HCT116 (cell line): ENCODE measurements at regions not wholly inside any gene's neighbourhood (a gene's known extent, or its start where the extent isn't known, plus 50 kb on each side); places are given as distances from the start of the nearest gene placed in this dataset.

ENCODE experiments used
- CBX3 ChIP-seq: IDR thresholded peaks from 2 replicates; pipeline ENCODE4 v1.6.1; 2012; ENCODE audit warnings: low read depth
- EZH2 ChIP-seq: fragments of 200-600 bp; sonication (generic); IDR thresholded peaks from 2 replicates; pipeline ENCODE4 v1.6.1; 2017; ENCODE audit warnings: antibody characterized with exemption, mixed run types
- EZH2phosphoT487 ChIP-seq: fragments of 200-600 bp; IDR thresholded peaks from 2 replicates; pipeline ENCODE4 v1.6.1; 2018; ENCODE audit warnings: antibody characterized with exemption, borderline replicate concordance
- FOSL1 ChIP-seq: IDR thresholded peaks from 2 replicates; pipeline ENCODE4 v1.6.1; 2012; ENCODE audit warnings: low read depth
- POLR2A ChIP-seq: IDR thresholded peaks from 2 replicates; pipeline ENCODE4 v1.7.0; 2011; ENCODE audit warnings: borderline replicate concordance; ENCODE audit not compliant: insufficient read depth, insufficient read length; ENCODE audit errors: extremely low read depth
- POLR2AphosphoS5 ChIP-seq: IDR thresholded peaks from 2 replicates; pipeline ENCODE4 v1.6.1; 2011; ENCODE audit warnings: mild to moderate bottlenecking, low read depth, low read length, moderate library complexity
- SIN3A ChIP-seq: IDR thresholded peaks from 2 replicates; pipeline ENCODE4 v1.6.1; 2012; ENCODE audit warnings: low read depth
- SP1 ChIP-seq: IDR thresholded peaks from 2 replicates; pipeline ENCODE4 v1.6.1; 2012; ENCODE audit warnings: low read depth
- ZFX ChIP-seq: fragments of 450-650 bp; IDR thresholded peaks from 2 replicates; pipeline ENCODE4 v1.6.1; 2017
- ZNF274 ChIP-seq: fragments of 200-500 bp; sonication (Bioruptor generic); IDR thresholded peaks from 2 replicates; pipeline ENCODE4 v1.6.1; 2014; ENCODE audit warnings: mild to moderate bottlenecking, low read depth, low read length, inconsistent platforms
- TF ChIP-seq, protein P1 (sequence below): IDR thresholded peaks from 2 replicates; pipeline ENCODE4 v1.6.1; 2012; ENCODE audit warnings: low read depth
- TF ChIP-seq, protein P2 (sequence below): IDR thresholded peaks from 2 replicates; pipeline ENCODE4 v1.6.1; 2012
- TF ChIP-seq, protein P3 (sequence below), 3 experiments: fragments of 200-600 bp in 1 of 3; sonication (generic) in 1 of 3; IDR thresholded peaks in 2 of 3; conservative IDR thresholded peaks in 1 of 3; 2 replicates each; pipeline ENCODE4 v1.5.1; 2012 to 2017; ENCODE audit warnings: low read depth in 2 of 3, low read length in 2 of 3, antibody characterized with exemption in 1 of 3, borderline replicate concordance in 1 of 3, control low read depth in 1 of 3, mild to moderate bottlenecking in 1 of 3, mixed read lengths in 1 of 3, mixed run types in 1 of 3, moderate library complexity in 1 of 3; ENCODE audit not compliant: insufficient read depth in 1 of 3
- TF ChIP-seq, protein P4 (sequence below): IDR thresholded peaks from 2 replicates; pipeline ENCODE4 v1.6.1; 2011; ENCODE audit warnings: mild to moderate bottlenecking, low read length, moderate library complexity; ENCODE audit not compliant: insufficient replicate concordance; ENCODE audit errors: extremely low read depth

DNA sequence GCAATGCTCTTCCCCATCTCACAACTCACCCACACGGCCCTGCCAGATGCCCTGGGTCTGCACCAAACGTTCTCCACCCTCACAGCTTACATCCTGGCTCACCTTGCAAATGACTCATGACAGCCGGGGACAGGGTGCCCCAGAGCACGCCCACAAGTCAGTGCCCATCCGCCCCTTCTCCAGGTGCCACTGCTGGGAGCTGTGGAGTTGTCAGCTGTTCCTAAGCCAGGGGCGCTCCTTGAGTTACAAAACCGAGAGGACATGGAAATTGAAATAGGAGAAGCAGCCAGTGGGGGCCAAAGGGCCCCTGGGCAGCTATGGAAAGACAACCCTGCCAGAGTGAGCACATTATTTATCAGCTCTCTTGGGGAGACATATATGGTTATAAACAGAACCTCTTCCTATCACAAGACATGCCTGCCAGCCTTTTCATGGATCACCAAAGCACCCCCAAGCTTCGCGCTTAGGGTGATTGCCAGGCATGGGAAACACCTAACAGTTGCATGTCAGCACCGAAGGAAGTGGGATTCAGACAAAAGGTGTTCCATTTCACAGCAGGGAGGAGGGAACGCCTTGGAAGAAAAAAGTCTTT is 236.8 kb downstream of the LY86 start:
- no peak for TF ChIP-seq EZH2
- TF ChIP-seq, protein P1, sequence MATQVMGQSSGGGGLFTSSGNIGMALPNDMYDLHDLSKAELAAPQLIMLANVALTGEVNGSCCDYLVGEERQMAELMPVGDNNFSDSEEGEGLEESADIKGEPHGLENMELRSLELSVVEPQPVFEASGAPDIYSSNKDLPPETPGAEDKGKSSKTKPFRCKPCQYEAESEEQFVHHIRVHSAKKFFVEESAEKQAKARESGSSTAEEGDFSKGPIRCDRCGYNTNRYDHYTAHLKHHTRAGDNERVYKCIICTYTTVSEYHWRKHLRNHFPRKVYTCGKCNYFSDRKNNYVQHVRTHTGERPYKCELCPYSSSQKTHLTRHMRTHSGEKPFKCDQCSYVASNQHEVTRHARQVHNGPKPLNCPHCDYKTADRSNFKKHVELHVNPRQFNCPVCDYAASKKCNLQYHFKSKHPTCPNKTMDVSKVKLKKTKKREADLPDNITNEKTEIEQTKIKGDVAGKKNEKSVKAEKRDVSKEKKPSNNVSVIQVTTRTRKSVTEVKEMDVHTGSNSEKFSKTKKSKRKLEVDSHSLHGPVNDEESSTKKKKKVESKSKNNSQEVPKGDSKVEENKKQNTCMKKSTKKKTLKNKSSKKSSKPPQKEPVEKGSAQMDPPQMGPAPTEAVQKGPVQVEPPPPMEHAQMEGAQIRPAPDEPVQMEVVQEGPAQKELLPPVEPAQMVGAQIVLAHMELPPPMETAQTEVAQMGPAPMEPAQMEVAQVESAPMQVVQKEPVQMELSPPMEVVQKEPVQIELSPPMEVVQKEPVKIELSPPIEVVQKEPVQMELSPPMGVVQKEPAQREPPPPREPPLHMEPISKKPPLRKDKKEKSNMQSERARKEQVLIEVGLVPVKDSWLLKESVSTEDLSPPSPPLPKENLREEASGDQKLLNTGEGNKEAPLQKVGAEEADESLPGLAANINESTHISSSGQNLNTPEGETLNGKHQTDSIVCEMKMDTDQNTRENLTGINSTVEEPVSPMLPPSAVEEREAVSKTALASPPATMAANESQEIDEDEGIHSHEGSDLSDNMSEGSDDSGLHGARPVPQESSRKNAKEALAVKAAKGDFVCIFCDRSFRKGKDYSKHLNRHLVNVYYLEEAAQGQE, result no peak
- no peak for TF ChIP-seq POLR2A
- TF ChIP-seq, protein P2, sequence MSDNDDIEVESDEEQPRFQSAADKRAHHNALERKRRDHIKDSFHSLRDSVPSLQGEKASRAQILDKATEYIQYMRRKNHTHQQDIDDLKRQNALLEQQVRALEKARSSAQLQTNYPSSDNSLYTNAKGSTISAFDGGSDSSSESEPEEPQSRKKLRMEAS, result no peak
- TF ChIP-seq, protein P3, sequence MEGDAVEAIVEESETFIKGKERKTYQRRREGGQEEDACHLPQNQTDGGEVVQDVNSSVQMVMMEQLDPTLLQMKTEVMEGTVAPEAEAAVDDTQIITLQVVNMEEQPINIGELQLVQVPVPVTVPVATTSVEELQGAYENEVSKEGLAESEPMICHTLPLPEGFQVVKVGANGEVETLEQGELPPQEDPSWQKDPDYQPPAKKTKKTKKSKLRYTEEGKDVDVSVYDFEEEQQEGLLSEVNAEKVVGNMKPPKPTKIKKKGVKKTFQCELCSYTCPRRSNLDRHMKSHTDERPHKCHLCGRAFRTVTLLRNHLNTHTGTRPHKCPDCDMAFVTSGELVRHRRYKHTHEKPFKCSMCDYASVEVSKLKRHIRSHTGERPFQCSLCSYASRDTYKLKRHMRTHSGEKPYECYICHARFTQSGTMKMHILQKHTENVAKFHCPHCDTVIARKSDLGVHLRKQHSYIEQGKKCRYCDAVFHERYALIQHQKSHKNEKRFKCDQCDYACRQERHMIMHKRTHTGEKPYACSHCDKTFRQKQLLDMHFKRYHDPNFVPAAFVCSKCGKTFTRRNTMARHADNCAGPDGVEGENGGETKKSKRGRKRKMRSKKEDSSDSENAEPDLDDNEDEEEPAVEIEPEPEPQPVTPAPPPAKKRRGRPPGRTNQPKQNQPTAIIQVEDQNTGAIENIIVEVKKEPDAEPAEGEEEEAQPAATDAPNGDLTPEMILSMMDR (IDR thresholded peaks at IDR 0.05 in 2 of 3, conservative IDR thresholded peaks at IDR 0.05 in 1 of 3; ENCODE audit: borderline replicate concordance in 1 of 3, insufficient read depth in 1 of 3, low read depth in 2 of 3, low read length in 2 of 3), result no peak
- no peak for TF ChIP-seq SP1
- no peak for TF ChIP-seq EZH2phosphoT487
- TF ChIP-seq, protein P4, sequence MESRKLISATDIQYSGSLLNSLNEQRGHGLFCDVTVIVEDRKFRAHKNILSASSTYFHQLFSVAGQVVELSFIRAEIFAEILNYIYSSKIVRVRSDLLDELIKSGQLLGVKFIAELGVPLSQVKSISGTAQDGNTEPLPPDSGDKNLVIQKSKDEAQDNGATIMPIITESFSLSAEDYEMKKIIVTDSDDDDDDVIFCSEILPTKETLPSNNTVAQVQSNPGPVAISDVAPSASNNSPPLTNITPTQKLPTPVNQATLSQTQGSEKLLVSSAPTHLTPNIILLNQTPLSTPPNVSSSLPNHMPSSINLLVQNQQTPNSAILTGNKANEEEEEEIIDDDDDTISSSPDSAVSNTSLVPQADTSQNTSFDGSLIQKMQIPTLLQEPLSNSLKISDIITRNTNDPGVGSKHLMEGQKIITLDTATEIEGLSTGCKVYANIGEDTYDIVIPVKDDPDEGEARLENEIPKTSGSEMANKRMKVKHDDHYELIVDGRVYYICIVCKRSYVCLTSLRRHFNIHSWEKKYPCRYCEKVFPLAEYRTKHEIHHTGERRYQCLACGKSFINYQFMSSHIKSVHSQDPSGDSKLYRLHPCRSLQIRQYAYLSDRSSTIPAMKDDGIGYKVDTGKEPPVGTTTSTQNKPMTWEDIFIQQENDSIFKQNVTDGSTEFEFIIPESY, result no peak
- no peak for TF ChIP-seq SIN3A
- peak; percentile 44; the same call in 1 of the 2 replicates for TF ChIP-seq POLR2AphosphoS5
- TF ChIP-seq ZFX, result no peak
- TF ChIP-seq ZNF274, result no peak
- no peak for TF ChIP-seq CBX3
- TF ChIP-seq FOSL1, result no peak
